ENCODE measurements at regions not wholly inside any gene's neighbourhood (a gene's known extent, or its start where the extent isn't known, plus 50 kb on each side); places are given as distances from the start of the nearest gene placed in this dataset.

GRCh38 chr14:98937712-98938505 is 334.1 kb downstream of the BCL11B start:
- TF ChIP-seq CTCF (IDR thresholded peaks at IDR 0.05; ENCODE audit: insufficient read depth, low read length) (no peak), GABPA (IDR thresholded peaks at IDR 0.05; ENCODE audit: low read depth) (no peak), POLR2AphosphoS5 (IDR thresholded peaks at IDR 0.05; ENCODE audit: low read depth) (no peak), REST (IDR thresholded peaks at IDR 0.05; ENCODE audit: insufficient replicate concordance, low read depth) (no peak)
